H1 (cell line): ENCODE measurements at regions not wholly inside any gene's neighbourhood (a gene's known extent, or its start where the extent isn't known, plus 50 kb on each side); places are given as distances from the start of the nearest gene placed in this dataset.

Source experiments
- CTCF ChIA-PET: fragments of 300-600 bp; sonication (Branson Sonifier 250); formaldehyde crosslinking; loops from one replicate; lab custom pipeline; 2021; ENCODE audit not compliant: partially characterized antibody; lab: Charles Lee
- POLR2A ChIA-PET: fragments of 300-600 bp; sonication (Branson Sonifier 250); formaldehyde crosslinking; loops from one replicate; lab custom pipeline; 2021; ENCODE audit warnings: inconsistent platforms; ENCODE audit not compliant: partially characterized antibody; lab: Charles Lee
- DNase-seq, 2 experiments: peaks; one replicate each; pipeline versions ENCODE4 v3.0.0 to v3.0.0-alpha.2; 2010 to 2022; ENCODE audit warnings: low spot score in 2 of 2, low read depth in 1 of 2, mixed read lengths in 1 of 2
- FAIRE-seq: peaks from 2 replicates; lab custom pipeline; 2011; peaks lifted over from hg19 to GRCh38; lab: Jason Lieb, UNC
- H2AFZ ChIP-seq: 2 replicates; pipeline ENCODE4 v1.8.1; 2012; ENCODE audit warnings: low read length, inconsistent platforms
- H2AK5ac ChIP-seq: 2 replicates; pipeline ENCODE4 v1.6.1; 2013; ENCODE audit warnings: low read depth, low read length
- H2BK120ac ChIP-seq: replicated peaks from 2 replicates; pipeline ENCODE3; 2013; ENCODE audit warnings: low read depth, low read length, inconsistent platforms
- H2BK12ac ChIP-seq: 2 replicates; pipeline ENCODE4 v1.6.1; 2013; ENCODE audit warnings: low read depth, low read length
- H2BK15ac ChIP-seq: 2 replicates; pipeline ENCODE4 v1.6.1; 2013; ENCODE audit warnings: low read length
- H2BK20ac ChIP-seq: 2 replicates; pipeline ENCODE4 v1.6.1; 2013; ENCODE audit warnings: low read length
- H2BK5ac ChIP-seq: 2 replicates; pipeline ENCODE4 v1.6.1; 2013; ENCODE audit warnings: low read depth, low read length
- H3K14ac ChIP-seq: 2 replicates; pipeline ENCODE4 v1.6.1; 2013; ENCODE audit warnings: inconsistent platforms; ENCODE audit not compliant: insufficient read length
- H3K18ac ChIP-seq: 2 replicates; pipeline ENCODE4 v1.6.1; 2013; ENCODE audit warnings: low read length; ENCODE audit errors: extremely low read depth
- H3K23ac ChIP-seq: 2 replicates; pipeline ENCODE4 v1.6.1; 2013; ENCODE audit warnings: inconsistent platforms; ENCODE audit not compliant: insufficient read length
- H3K23me2 ChIP-seq: 2 replicates; pipeline ENCODE4 v1.6.1; 2013; ENCODE audit warnings: low read depth, low read length
- H3K27ac ChIP-seq: 2 replicates; pipeline ENCODE4 v1.6.1; 2011; ENCODE audit warnings: low read depth, low read length, inconsistent platforms
- H3K27me3 ChIP-seq, 4 experiments: replicated peaks in 1 of 4; 1 replicate in 1 of 4; 2 replicates in 3 of 4; pipeline versions ENCODE4 v1.6.1 to v1.8.1; 2011 to 2013; ENCODE audit warnings: low read length in 3 of 4, mild to moderate bottlenecking in 3 of 4, inconsistent platforms in 2 of 4, mixed read lengths in 2 of 4, moderate library complexity in 1 of 4; ENCODE audit not compliant: control insufficient read depth in 3 of 4, insufficient read depth in 3 of 4; ENCODE audit errors: extremely low read depth in 1 of 4
- H3K36me3 ChIP-seq, 4 experiments: 2 replicates each; pipeline versions ENCODE4 v1.6.1 to v1.8.1; 2011 to 2013; ENCODE audit warnings: mild to moderate bottlenecking in 4 of 4, low read length in 3 of 4, moderate library complexity in 2 of 4, control low read depth in 1 of 4, inconsistent platforms in 1 of 4; ENCODE audit not compliant: insufficient read depth in 4 of 4, control insufficient read depth in 2 of 4
- H3K4ac ChIP-seq: replicated peaks from 2 replicates; pipeline ENCODE3; 2013; ENCODE audit warnings: low read length, low read depth, mixed read lengths, inconsistent platforms; ENCODE audit not compliant: insufficient read length
- H3K4me1 ChIP-seq, 4 experiments: replicated peaks in 1 of 4; 1 replicate in 1 of 4; 2 replicates in 3 of 4; pipeline versions ENCODE4 v1.6.1 to v1.8.1; 2011 to 2013; ENCODE audit warnings: low read length in 3 of 4, inconsistent platforms in 2 of 4, mixed read lengths in 1 of 4; ENCODE audit not compliant: insufficient read depth in 4 of 4, control insufficient read depth in 3 of 4
- H3K4me2 ChIP-seq, 2 experiments: 2 replicates each; pipeline versions ENCODE4 v1.6.1 to v1.8.1; 2011 to 2013; ENCODE audit warnings: low read depth in 2 of 2, low read length in 2 of 2, control low read depth in 1 of 2, inconsistent platforms in 1 of 2, mild to moderate bottlenecking in 1 of 2; ENCODE audit not compliant: insufficient read depth in 1 of 2
- H3K4me3 ChIP-seq, 4 experiments: fragments of 200-600, 300-600 bp in 1 of 4; sonication (generic), shearing (Covaris generic), sonication (Bioruptor Twin) in 1 of 4; 2 replicates each; pipeline versions ENCODE4 v1.5.1 to v1.8.1; 2011 to 2016; ENCODE audit warnings: low read length in 4 of 4, low read depth in 3 of 4, control low read depth in 2 of 4, inconsistent platforms in 2 of 4, mild to moderate bottlenecking in 2 of 4, mixed read lengths in 1 of 4, moderate library complexity in 1 of 4; ENCODE audit not compliant: insufficient read depth in 2 of 4; ENCODE audit errors: extremely low read depth in 1 of 4
- H3K56ac ChIP-seq: replicated peaks from 2 replicates; pipeline ENCODE3; 2013; ENCODE audit warnings: low read depth, mild to moderate bottlenecking, mixed read lengths, low read length, inconsistent platforms; ENCODE audit not compliant: insufficient read length
- H3K79me1 ChIP-seq: 2 replicates; pipeline ENCODE4 v1.6.1; 2013; ENCODE audit warnings: low read depth, low read length, control low read depth
- H3K79me2 ChIP-seq, 2 experiments: 2 replicates each; pipeline versions ENCODE4 v1.6.1 to v1.8.1; 2012 to 2013; ENCODE audit warnings: low read length in 2 of 2, mild to moderate bottlenecking in 2 of 2, inconsistent platforms in 1 of 2; ENCODE audit not compliant: insufficient read depth in 2 of 2, control insufficient read depth in 1 of 2
- H3K9ac ChIP-seq, 4 experiments: replicated peaks in 1 of 4; 1 replicate in 1 of 4; 2 replicates in 3 of 4; pipeline versions ENCODE4 v1.6.1 to v1.8.1; 2011 to 2013; ENCODE audit warnings: low read depth in 3 of 4, low read length in 3 of 4, control low read depth in 2 of 4, mild to moderate bottlenecking in 2 of 4, moderate library complexity in 2 of 4, inconsistent platforms in 1 of 4; ENCODE audit errors: extremely low read depth in 1 of 4
- H3K9me3 ChIP-seq, 2 experiments: 2 replicates each; pipeline versions ENCODE4 v1.6.1 to v1.8.1; 2012 to 2013; ENCODE audit warnings: mild to moderate bottlenecking in 2 of 2, moderate library complexity in 2 of 2, control low read depth in 1 of 2, inconsistent platforms in 1 of 2, low read depth in 1 of 2, low read length in 1 of 2, mixed read lengths in 1 of 2; ENCODE audit not compliant: insufficient read depth in 2 of 2
- H4K20me1 ChIP-seq, 2 experiments: replicated peaks in 1 of 2; 2 replicates each; pipeline versions ENCODE3 to v1.8.1; 2011 to 2013; ENCODE audit warnings: inconsistent platforms in 2 of 2, low read length in 2 of 2, mild to moderate bottlenecking in 1 of 2; ENCODE audit not compliant: insufficient read depth in 2 of 2, control insufficient read depth in 1 of 2
- H4K5ac ChIP-seq: 2 replicates; pipeline ENCODE4 v1.6.1; 2013; ENCODE audit warnings: low read length, low read depth, mixed read lengths, inconsistent platforms; ENCODE audit not compliant: insufficient read length
- H4K8ac ChIP-seq: 2 replicates; pipeline ENCODE4 v1.8.0; 2013; ENCODE audit warnings: mild to moderate bottlenecking, moderate library complexity, low read length, inconsistent platforms; ENCODE audit not compliant: insufficient read depth; ENCODE audit errors: extremely low read depth
- H4K91ac ChIP-seq: replicated peaks from 2 replicates; pipeline ENCODE3; 2013; ENCODE audit warnings: low read length, mixed read lengths, inconsistent platforms; ENCODE audit not compliant: insufficient read length
- CHD1 ChIP-seq: IDR thresholded peaks from 2 replicates; pipeline ENCODE4 v1.6.1; 2012; ENCODE audit warnings: low read depth, low read length, improper control_type of control experiment
- RAD21 ChIP-seq, 2 experiments: IDR thresholded peaks in 1 of 2; conservative IDR thresholded peaks in 1 of 2; 2 replicates each; pipeline ENCODE4 v1.6.1; 2011; ENCODE audit warnings: low read depth in 2 of 2, low read length in 2 of 2, improper control_type of control experiment in 1 of 2, inconsistent platforms in 1 of 2, mild to moderate bottlenecking in 1 of 2, moderate library complexity in 1 of 2
- WGBS, 2 experiments: shearing (Covaris generic) in 1 of 2; methylation state at CpG; one replicate each; pipeline versions ENCODE4 v1.1.6 to v1.1.7; 2013 to 2015; ENCODE audit warnings: low lambda C conversion rate in 2 of 2, mixed read lengths in 2 of 2, inconsistent platforms in 1 of 2, low coverage in 1 of 2, missing lambda C conversion rate in 1 of 2; ENCODE audit not compliant: insufficient replicate concordance in 2 of 2, insufficient coverage in 1 of 2, insufficient read length in 1 of 2; ENCODE audit errors: extremely low coverage in 1 of 2, missing lambda C conversion rate in 1 of 2; 5-methylcytosine and 5-hydroxymethylcytosine counted together

- no peak overlapping the region for H3K56ac ChIP-seq
- H4K91ac ChIP-seq, result no peak overlapping the region
- TF ChIP-seq RAD21 (IDR thresholded peaks at IDR 0.05 in 1 of 2, conservative IDR thresholded peaks at IDR 0.05 in 1 of 2; ENCODE audit: low read depth in 2 of 2, low read length in 2 of 2) (peak; percentile 50 to 61), CHD1 (no peak)
- TF ChIP-seq, all 59 proteins: peak for 1
- Histone ChIP-seq H3K4ac (no peak overlapping the region), H2BK5ac (no peak overlapping the region), H2BK20ac (no peak overlapping the region), H3K23me2 (peaks cover 1% of the 10 kb centered on the region; the same call in 1 of the 2 replicates), H3K27me3 (no peaks in the 10 kb centered on the region), H3K4me1 (no peaks in the 10 kb centered on the region), H2AFZ (no peak overlapping the region), H3K23ac (no peak overlapping the region), H3K4me2 (no peak overlapping the region), H2BK15ac (no peak overlapping the region), H3K9ac (no peak overlapping the region), H2BK120ac (no peak overlapping the region), H3K18ac (no peak overlapping the region), H3K27ac (no peak overlapping the region), H3K4me3 (no peak overlapping the region), H3K79me1 (no peaks in the 10 kb centered on the region), H3K79me2 (no peaks in the 10 kb centered on the region), H4K5ac (no peak overlapping the region), H2AK5ac (no peak overlapping the region), H4K8ac (no peak overlapping the region), H3K14ac (no peak overlapping the region), H3K9me3 (0 out of 4 replicates have a peak, but pooled peaks cover 0 to 4% of the 10 kb centered on the region in 2 experiments), H2BK12ac (no peak overlapping the region), H4K20me1 (no peaks in the 10 kb centered on the region), H3K36me3 (no peaks in the 10 kb centered on the region)
- FAIRE-seq (no peak), DNase-seq (no peak)
- ChIA-PET CTCF (interaction anchor here (0.7 to 2.1 kb wide), 9 partner anchors 9 to 514 kb away, joined by 3 to 7 read pairs (median 3); no protein-coding TSS in a partner anchor), POLR2A (no interaction called here)
- WGBS, 2 experiments, result 64% methylated on average over 2 of the region's 2 CpGs; no CpG with 5 or more reads in 1 of the 2 experiments
These were observed 598.2 kb upstream of the ANO3 start for GRCh38 chr11:25733777-25734176.
